ENCODE measurements at regions not wholly inside any gene's neighbourhood (a gene's known extent, or its start where the extent isn't known, plus 50 kb on each side); places are given as distances from the start of the nearest gene placed in this dataset.

DNA sequence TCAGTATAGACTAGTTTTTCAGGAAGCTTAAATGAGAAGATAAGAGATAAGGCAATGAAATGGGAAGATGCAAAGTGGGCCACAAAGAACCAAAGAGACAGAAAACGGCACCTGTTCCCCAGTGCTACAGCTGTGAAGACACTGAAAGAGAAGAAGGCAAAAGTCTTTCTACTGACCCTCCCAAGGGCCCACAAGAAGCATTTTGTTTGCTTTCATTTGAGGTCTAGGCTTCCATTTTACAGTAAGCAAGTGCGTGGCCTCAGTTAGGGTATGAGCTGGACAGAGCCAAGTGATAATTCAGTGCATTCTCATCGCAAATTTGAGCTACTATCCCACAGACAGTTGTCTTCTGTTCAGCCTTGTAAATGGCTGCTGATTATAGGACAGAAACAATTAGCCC is 53.4 kb upstream of the STK17B start:
- no peak for TF ChIP-seq YY1 (IDR thresholded peaks at IDR 0.05; ENCODE audit: insufficient read depth, insufficient read length)
- TF ChIP-seq ZNF274 (IDR thresholded peaks at IDR 0.05; ENCODE audit: low read depth, low read length), result no peak
- no peak for TF ChIP-seq SUZ12 (IDR thresholded peaks at IDR 0.05; ENCODE audit: extremely low read depth, insufficient read depth, insufficient read length)
